ENCODE measurements at regions not wholly inside any gene's neighbourhood (a gene's known extent, or its start where the extent isn't known, plus 50 kb on each side); places are given as distances from the start of the nearest gene placed in this dataset.
A peak's percentile ranks its signal among the peaks of the same experiment; 100 is the strongest.

DNA sequence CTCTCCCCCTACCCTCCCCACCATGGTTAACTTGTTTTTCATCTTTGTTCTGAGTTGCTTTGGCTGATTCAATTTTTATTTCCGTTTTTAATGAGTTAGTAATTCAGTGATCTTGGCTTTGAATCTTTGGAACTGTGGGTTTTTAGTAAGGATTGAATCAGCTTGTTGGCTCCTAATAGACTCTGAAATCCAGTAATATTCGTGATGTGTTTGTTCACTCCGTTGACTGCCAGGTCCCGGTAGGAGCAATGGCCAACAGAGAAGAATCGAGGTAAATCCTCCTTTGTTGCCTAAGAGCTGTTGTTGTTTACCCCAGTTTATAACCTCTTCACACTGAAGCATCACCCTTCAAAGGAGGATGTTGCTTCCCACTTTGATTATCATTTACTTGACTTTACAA lies 92.7 kb downstream of the PCSK1 start:
- no peak for TF ChIP-seq CTCF (conservative IDR thresholded peaks at IDR 0.05)

DNA sequence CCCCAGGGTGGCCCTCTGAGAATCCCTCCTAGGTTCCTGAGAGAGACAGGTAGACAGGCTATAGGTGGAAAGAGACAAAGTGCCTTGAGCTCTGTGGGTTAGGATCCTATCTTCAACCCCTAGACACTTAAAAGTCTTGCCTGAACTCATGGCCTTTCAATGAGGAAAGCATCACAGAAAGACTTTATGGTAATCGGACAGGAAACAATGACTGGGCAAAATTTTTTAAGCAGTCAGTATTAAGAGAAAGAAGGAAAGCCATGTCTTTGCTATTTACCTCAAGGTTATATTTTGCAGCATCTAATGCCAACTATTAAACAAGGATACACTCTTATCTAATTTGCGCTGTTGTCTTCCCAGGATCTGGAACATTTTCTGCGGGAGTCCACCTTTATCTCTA lies 93.2 kb downstream of the PCSK1 start:
- H3K27ac ChIP-seq, result peak overlapping the region; percentile 98

More for the DNA sequence above, 92.7 kb downstream of the PCSK1 start:
- peak overlapping the region; percentile 98 for H3K27ac ChIP-seq

GRCh38 chr5:96338624-96339415 lies 94.2 kb downstream of the PCSK1 start:
- no peak for TF ChIP-seq CTCF (conservative IDR thresholded peaks at IDR 0.05)
- H3K27ac ChIP-seq, result peak overlapping the region; percentile 98

More for the DNA sequence above, 93.2 kb downstream of the PCSK1 start:
- TF ChIP-seq CTCF (conservative IDR thresholded peaks at IDR 0.05), result no peak

- TF ChIP-seq CTCF (conservative IDR thresholded peaks at IDR 0.05), result no peak
- H3K27ac ChIP-seq, result peak overlapping the region; percentile 98
These were observed 95.0 kb downstream of the PCSK1 start for GRCh38 chr5:96338091-96338490.

- TF ChIP-seq CTCF (conservative IDR thresholded peaks at IDR 0.05), result no peak
- peak overlapping the region; percentile 98 for H3K27ac ChIP-seq
These were observed 95.8 kb downstream of the PCSK1 start for GRCh38 chr5:96337048-96337781.

DNA sequence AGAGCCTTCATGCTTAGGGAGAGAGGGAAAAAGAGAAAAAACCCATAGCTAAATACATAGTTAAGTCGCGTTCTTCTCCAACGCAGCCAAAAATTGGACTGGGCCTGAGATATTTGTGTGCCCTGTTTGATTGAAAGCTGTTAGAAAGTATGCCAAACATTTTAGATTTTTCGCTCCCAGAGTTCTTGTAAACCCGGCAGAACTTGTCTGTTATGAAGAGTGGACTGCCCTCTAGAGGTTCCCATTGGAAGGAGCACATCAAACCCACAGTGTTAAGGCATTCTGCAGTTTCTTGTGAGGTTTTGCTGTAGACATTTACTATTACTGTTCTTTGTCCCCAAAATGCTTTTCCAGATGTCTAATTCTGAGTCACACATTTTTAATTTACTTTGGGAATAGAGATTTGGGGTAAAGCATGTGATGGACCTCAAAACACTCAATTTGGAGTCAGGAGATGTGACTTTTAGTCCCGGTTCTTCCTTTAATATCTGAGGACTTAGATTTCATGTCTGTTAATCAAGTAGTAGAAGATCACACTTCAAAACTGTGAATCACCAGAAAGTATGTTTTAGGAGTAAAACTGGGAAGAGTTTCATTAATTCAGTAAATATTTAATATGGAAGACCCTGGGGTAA lies 96.6 kb downstream of the PCSK1 start:
- TF ChIP-seq CTCF (conservative IDR thresholded peaks at IDR 0.05), result peak; percentile 95
- peak overlapping the region; percentile 98 for H3K27ac ChIP-seq

- H3K27ac ChIP-seq, result peak overlapping the region; percentile 98
- no peak for TF ChIP-seq CTCF (conservative IDR thresholded peaks at IDR 0.05)
These were observed 97.2 kb downstream of the PCSK1 start for GRCh38 chr5:96335873-96336272.

Data from VCaP (cell line).